HG03571 (cell line): ENCODE measurements at regions not wholly inside any gene's neighbourhood (a gene's known extent, or its start where the extent isn't known, plus 50 kb on each side); places are given as distances from the start of the nearest gene placed in this dataset.
"Not testable (repeated sequence)": the region's sequence is repeated elsewhere in the genome, so short reads cannot be mapped to it uniquely, and the experiment has no call there.

Experiments used
- ATAC-seq: cut with Tn5 transposase; IDR thresholded peaks from one replicate; pipeline ENCODE4 v1.9.1; 2021; ENCODE audit not compliant: unreplicated experiment

GRCh38 chr20:50439539-50440453 lies 70.4 kb upstream of the PTPN1 start:
- ATAC-seq, result no peak

GRCh38 chr20:50442512-50442911 lies 67.7 kb upstream of the PTPN1 start:
- ATAC-seq, result no peak

DNA sequence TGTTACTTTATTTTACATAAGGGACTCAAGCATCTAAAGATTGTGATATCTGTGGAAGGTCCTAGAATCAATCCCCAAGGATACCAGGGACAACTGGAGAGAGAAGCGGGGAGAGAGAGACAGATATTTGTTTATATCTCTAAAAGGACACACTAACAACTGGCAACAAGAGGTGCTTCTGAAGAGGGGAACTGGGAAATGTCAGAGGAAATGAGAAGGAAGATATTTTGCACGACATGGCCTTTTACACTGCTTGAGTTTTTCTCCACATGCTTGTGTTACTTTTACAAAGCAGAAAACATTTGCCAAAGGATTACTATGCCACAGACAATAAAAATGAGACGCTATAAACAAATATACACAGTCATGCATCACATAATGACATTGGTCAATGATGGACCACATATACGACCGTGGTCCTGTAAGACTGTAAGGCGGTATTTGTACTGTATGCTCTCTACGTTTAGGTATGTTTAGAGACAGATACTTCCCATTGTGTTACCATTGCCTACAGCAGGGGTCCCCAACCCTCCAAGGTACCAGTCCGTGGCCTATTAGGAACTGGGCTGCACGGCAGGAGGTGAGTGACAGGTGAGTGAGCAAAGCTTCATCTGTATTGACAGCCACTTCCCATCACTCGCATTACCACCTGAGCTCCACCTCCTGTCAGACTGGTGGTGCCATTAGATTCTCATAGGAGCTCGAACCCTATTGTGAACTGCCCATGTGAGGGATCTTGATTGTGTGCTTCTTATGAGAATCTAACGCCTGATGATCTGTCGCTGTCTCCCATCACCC lies 64.6 kb upstream of the PTPN1 start:
- no peak for ATAC-seq

DNA sequence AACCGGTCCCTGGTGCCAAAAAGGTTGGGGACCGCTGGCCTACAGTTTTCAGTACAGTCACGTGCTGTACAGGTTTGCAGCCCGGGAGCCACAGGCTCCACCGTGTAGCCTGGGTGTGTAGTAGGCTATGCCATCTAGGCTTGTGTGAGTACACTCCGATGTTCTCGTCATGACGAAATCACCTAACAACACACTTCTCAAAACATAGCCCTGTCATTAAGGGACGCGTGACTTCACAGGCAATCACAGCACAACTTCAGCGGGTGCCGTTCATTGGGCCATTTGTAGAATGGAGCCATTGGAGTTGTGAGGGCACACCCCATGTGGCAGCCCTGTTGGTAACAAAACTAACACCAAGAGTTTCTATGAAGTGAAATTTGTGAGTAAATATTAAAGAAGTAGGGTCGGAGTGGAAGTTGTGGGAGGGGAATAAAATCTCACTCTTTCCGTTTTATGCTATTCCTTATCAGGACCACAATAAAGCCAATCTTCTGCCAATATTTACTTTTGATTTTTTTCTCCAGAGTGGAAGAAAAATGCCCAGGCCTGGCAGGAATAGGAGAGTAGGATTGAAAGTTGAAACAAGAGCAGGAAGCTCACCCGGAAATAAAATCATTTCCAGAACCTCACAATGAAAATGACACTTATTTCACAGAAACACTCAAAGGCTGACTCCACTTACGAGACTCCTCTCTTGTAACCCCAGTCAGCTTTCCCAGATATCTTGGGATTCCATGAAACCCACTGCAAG lies 63.7 kb upstream of the PTPN1 start:
- ATAC-seq, result no peak

DNA sequence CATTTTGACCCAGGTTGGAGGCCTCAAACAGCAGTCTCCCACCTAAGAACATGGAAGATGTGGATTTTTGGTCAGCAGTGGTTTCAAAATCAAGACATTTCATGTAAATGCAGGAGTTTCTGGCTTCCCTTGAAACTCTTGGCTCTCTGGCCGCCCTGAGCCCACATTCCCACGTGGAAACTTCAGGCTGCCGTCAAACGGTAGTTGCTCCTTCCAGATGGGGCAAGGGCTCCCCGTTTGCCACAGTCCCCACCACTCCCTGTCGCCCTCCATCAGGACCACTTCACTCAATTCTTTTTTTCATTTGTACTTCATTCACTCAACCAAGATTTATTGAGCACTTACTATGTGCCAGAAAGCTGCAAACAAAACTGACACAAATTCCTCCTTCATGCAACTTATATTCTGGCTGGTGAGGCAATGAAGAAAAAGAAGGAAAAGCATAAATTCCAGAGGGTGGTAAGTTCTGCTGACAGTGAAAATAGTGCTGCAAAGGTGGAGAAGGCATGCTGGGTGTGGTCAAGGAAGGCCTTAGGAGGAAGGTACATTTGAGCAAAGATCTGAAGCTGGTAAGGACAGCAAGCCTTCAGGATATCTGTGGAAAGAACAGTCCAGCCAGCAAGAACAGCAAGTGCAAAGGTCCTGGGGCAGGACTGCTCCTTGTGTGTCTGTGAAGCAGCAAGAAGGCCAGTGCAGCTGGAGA lies 62.9 kb upstream of the PTPN1 start:
- no peak for ATAC-seq

DNA sequence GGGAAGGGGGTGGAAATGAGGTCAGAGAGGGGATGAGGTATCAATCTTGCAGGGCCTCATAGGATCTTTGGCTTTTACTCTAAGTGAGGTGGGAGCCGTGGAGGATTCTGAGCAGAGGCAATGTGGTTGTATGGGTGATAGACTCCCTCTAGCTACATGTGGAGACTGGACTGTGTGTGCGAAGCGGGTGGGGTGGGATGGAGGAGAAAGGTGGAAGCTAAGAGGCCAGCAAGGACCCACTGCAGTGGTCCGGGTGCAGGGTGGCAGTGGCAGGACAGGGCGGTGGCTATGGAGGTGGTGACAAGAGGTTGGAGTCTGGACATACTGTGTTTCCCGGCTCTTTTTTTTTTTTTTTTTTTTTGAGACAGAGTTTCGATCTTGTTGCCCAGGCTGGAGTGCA lies 62.4 kb upstream of the PTPN1 start:
- no peak for ATAC-seq

DNA sequence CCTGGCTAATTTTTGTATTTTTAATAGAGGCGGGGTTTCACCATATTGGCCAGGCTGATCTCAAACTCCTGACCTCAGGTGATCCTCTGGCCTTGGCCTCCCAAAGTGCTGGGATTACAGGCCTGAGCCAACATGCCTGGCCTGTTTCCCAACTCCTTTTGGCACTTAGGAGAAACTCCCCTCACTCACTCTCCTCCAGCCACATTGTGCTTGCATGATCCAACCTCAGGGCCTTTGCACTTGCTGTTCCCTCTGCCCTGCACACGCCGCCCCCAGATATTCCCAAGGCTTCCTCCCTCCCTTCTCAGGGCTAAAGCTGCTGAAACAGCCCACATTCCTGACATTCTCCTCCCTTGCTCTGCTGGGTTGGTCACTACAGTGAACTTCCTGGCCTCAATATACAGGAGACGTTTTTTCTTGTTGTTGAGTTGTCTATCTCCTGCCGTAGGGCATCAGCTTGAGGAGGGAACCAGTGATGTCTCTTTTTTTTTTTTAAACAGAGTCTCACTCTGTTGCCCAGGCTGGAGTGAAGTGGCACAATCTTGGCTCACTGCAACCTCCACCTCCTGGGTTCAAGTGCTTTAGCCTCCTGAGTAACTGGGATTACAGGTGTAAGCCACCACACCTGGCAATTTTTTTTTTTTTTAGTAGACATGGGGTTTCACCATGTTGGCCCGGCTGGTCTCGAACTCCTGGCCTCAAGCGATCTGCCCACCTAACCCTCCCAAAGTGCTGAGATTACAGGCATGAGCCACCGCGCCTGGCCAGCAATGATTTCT lies 61.4 kb upstream of the PTPN1 start:
- not testable (repeated sequence) for ATAC-seq

- ATAC-seq, result peak; percentile 56
Observed at GRCh38 chr20:50449738-50450492, 60.3 kb upstream of the PTPN1 start.

DNA sequence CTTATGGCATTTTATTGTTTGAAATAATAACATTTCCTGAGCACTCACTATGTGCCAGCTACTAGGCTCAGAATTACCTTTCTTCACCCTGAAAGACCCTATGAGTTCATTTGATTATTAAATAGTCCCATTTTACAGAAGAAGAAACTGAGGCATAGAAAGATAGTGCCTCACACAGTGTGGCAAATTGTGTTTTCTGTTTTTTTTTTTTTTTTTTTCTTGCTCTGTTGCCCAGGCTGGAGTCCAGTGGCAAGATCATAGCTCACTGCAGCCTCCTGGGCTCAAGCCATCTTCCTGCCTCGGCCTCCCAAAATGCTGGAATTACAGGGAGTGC lies 59.7 kb upstream of the PTPN1 start:
- ATAC-seq, result no peak

DNA sequence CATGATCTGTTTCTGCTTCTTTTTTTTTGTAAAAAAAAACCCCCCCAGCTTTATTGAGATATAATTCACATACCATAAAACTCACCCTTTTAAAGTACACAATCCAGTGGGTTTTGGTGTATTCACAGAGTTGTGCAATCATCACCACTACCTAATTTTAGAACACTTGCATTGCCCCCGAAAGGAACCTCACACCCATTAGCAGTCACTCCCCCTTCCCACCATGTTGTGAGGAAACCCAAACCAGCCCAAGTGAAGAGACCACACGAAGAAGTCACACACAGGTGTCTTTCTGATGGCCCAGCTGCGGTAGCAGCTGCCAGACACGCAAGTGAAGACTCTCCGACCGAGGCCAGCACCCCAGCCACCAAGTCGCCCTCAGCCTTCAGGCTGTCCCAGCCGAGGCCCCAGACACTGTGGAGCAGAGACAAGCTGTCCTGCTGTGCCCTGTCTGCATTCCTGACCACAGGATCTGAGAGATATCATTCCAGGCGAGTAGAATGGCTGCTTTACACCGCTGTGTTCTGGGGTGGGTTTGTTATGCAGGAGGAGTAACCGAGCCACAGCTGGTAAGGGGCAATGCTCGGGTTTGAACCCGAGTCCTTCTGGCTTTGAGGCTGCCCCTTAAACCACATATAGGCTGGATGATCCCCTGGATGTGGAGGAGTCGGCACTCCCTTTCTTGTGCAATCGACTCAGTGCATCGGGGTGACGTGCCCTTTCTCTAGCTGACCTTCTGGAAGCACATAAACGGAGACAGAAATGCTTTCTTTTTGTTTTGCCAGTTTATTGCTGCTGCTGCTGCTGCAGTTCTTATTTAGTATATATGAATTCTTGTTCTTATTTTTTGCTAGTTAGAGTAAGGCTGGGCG lies 59.1 kb upstream of the PTPN1 start:
- ATAC-seq, result peak; percentile 76

GRCh38 chr20:50451792-50452425 lies 58.3 kb upstream of the PTPN1 start:
- not testable (repeated sequence) for ATAC-seq

GRCh38 chr20:50453533-50454244 lies 56.5 kb upstream of the PTPN1 start:
- no peak for ATAC-seq

GRCh38 chr20:50455245-50455644 lies 54.9 kb upstream of the PTPN1 start:
- ATAC-seq, result not testable (repeated sequence)

DNA sequence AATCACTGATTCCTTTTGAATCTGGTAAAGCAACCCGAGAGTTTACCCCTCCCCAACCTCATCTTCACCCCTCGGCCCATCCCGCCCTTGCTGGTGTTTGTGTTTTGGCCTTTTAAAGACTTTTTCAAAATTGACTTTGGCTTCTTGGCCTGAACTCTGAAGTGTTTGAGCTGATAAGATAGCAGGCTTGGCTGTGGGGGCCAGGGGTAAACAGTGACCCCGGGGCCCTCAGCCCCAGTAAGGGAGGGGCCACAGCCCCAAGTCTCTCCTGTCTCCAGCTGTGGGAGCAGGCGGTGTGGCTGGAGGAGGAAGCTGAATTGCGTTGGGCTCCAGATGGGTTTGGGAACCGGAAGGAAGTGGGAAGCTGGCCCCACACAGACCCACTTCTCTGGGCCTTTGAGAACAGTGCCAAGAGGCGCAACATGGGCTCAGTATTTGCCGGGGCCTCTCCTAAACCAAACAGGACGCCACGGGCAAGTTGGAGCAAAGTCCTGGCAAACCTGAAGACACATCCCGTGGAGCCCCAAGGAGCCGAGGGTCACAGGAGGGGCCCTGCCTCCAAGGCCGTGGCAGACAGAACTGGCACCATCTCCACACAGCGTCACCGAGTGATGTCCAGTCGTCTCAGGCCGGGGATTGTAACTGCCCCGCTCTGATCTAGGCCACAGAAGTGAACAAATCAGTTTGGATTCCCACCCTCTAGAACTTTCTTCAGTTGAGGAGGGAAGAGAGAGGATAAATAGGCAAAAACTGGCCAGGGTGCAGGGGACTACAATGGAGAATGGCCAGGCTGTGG lies 54.3 kb upstream of the PTPN1 start:
- ATAC-seq, result no peak

DNA sequence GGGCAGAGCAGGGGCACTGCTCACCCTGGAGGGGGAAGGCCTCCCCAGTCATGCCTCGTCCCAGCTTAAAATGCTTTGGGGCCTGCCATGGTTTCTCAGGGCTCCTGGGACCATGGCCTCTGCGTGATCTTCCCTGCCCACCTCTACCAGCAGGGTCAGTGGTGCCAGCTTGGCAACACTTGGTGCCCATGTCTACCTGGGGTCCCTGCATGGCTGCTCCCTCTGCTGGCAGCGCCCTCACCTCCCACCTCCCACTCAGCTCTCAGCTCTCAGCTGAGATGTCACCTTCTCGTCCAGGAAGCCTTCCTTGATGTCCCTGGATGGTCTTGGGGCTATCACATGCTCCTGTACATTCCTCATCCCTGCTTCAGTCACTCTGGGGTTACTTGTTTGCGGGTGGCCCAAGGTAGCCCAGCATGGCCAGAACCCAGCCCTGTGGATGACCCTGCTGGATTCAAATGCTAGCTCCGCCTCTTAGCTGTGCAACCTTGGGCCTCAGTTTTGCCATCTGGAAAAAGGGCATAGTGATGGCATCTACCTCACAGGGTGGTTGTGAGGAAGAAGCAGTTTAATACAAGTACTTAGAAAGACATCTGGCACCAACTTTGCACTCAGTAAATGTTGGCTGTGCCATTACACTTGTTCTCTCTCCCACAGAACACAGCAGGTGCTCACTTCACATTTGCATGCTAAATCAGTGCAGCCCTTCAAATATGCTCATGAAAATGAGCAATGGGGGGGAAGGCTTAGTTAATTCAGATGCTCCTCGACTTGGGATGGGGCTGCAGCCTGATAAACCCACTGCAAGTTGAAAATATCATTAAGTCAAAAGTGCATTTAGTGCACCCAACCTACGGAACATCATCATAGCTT lies 53.5 kb upstream of the PTPN1 start:
- ATAC-seq, result no peak
